Endothelial cell of umbilical vein (primary cell): ENCODE measurements at regions not wholly inside any gene's neighbourhood (a gene's known extent, or its start where the extent isn't known, plus 50 kb on each side); places are given as distances from the start of the nearest gene placed in this dataset.

Experiments used
- BruUV-seq: library from RNA; stranded (reverse); fragments of 400-500 nt; replicated peaks from 2 replicates; lab custom pipeline; 2021; lab: Mats Ljungman, UMichigan
- CTCF ChIA-PET: fragments of 300-600, 350-600 bp; sonication (Branson Sonifier 250); formaldehyde crosslinking; loops from one replicate; lab custom pipeline; 2021; ENCODE audit warnings: antibody characterized with exemption, inconsistent platforms; lab: Charles Lee
- POLR2A ChIA-PET: fragments of 300-600, 350-600 bp; sonication (Branson Sonifier 250); formaldehyde crosslinking; loops from one replicate; lab custom pipeline; 2021; ENCODE audit warnings: antibody characterized with exemption, inconsistent platforms; lab: Charles Lee
- DNase-seq: peaks from one replicate; pipeline ENCODE4 v3.0.0-alpha.2; 2011; ENCODE audit warnings: low read depth, low spot score
- FAIRE-seq: peaks from 2 replicates; lab custom pipeline; 2011; peaks lifted over from hg19 to GRCh38; lab: Jason Lieb, UNC
- H2AFZ ChIP-seq: 2 replicates; pipeline ENCODE4 v1.6.0; 2012; ENCODE audit warnings: low read depth, low read length, control low read depth, inconsistent platforms
- H3K27ac ChIP-seq: 2 replicates; pipeline ENCODE4 v1.5.1; 2011; ENCODE audit warnings: low read depth, mild to moderate bottlenecking, control low read depth, low read length, moderate library complexity; ENCODE audit not compliant: insufficient read depth
- H3K27me3 ChIP-seq, 2 experiments: 2 replicates each; pipeline versions ENCODE4 v1.6.0 to v1.6.1; 2011; ENCODE audit warnings: low read length in 2 of 2, mixed read lengths in 1 of 2; ENCODE audit not compliant: control insufficient read depth in 2 of 2, insufficient read depth in 2 of 2
- H3K36me3 ChIP-seq, 2 experiments: 2 replicates in 1 of 2; 3 replicates in 1 of 2; pipeline ENCODE4 v1.5.1; 2011; ENCODE audit warnings: low read length in 2 of 2, mild to moderate bottlenecking in 1 of 2, moderate library complexity in 1 of 2; ENCODE audit not compliant: control insufficient read depth in 2 of 2, insufficient read depth in 2 of 2; ENCODE audit errors: extremely low read depth in 1 of 2
- H3K4me1 ChIP-seq: 3 replicates; pipeline ENCODE4 v1.5.1; 2011; ENCODE audit warnings: mild to moderate bottlenecking, low read length; ENCODE audit not compliant: control insufficient read depth, insufficient read depth; ENCODE audit errors: extremely low read depth
- H3K4me2 ChIP-seq: 2 replicates; pipeline ENCODE4 v1.6.1; 2011; ENCODE audit warnings: low read length, control low read depth, mixed read lengths; ENCODE audit not compliant: insufficient read depth
- H3K4me3 ChIP-seq, 3 experiments: fragments of 200-600 bp in 1 of 3; sonication (generic), shearing (Covaris generic) in 1 of 3; replicated peaks in 1 of 3; 2 replicates each; pipeline ENCODE4 v1.5.1; 2011 to 2016; ENCODE audit warnings: control low read depth in 3 of 3, low read length in 3 of 3, mild to moderate bottlenecking in 2 of 3, inconsistent platforms in 1 of 3, low read depth in 1 of 3, moderate library complexity in 1 of 3; ENCODE audit not compliant: insufficient read depth in 1 of 3
- H3K79me2 ChIP-seq: 2 replicates; pipeline ENCODE4 v1.6.0; 2012; ENCODE audit warnings: low read length, inconsistent platforms; ENCODE audit not compliant: control insufficient read depth, insufficient read depth
- H3K9ac ChIP-seq: replicated peaks from 2 replicates; pipeline ENCODE3; 2011; ENCODE audit warnings: low read length, control low read depth; ENCODE audit not compliant: insufficient read depth; ENCODE audit errors: extremely low read depth
- H3K9me1 ChIP-seq: replicated peaks from 3 replicates; pipeline ENCODE4 v1.6.0; 2011; ENCODE audit warnings: mild to moderate bottlenecking, low read length; ENCODE audit not compliant: control insufficient read depth, insufficient read depth; ENCODE audit errors: extremely low read depth
- H3K9me3 ChIP-seq: replicated peaks from 2 replicates; pipeline ENCODE4 v1.5.1; 2012; ENCODE audit warnings: low read length, inconsistent platforms; ENCODE audit not compliant: control insufficient read depth, insufficient read depth
- H4K20me1 ChIP-seq: replicated peaks from 2 replicates; pipeline ENCODE3; 2011; ENCODE audit warnings: mild to moderate bottlenecking, low read length; ENCODE audit not compliant: control insufficient read depth, insufficient read depth; ENCODE audit errors: extremely low read depth
- EZH2 ChIP-seq: IDR thresholded peaks from 2 replicates; pipeline ENCODE4 v1.6.1; 2012; ENCODE audit warnings: borderline replicate concordance, low read depth, mild to moderate bottlenecking, moderate library complexity, low read length, inconsistent platforms; ENCODE audit not compliant: severe bottlenecking
- GATA2 ChIP-seq: IDR thresholded peaks from 2 replicates; pipeline ENCODE4 v1.7.0; 2011; ENCODE audit warnings: low read depth, mild to moderate bottlenecking, moderate library complexity, mixed read lengths, low read length; ENCODE audit not compliant: insufficient read length, insufficient read depth
- JUN ChIP-seq: IDR thresholded peaks from 2 replicates; pipeline ENCODE4 v1.6.1; 2011; ENCODE audit warnings: borderline replicate concordance, low read depth; ENCODE audit not compliant: insufficient read length, insufficient read depth
- MYC ChIP-seq: IDR thresholded peaks from one replicate; pipeline ENCODE4 v1.6.1; 2011; ENCODE audit warnings: mild to moderate bottlenecking, low read depth, low read length
- POLR2A ChIP-seq: IDR thresholded peaks from 2 replicates; pipeline ENCODE4 v1.6.1; 2012; ENCODE audit warnings: low read depth, mild to moderate bottlenecking, control low read depth, low read length
- POLR2AphosphoS5 ChIP-seq: IDR thresholded peaks from 2 replicates; pipeline ENCODE4 v1.6.1; 2012; ENCODE audit warnings: low read depth, mild to moderate bottlenecking, control low read depth, low read length, moderate library complexity; ENCODE audit not compliant: insufficient read depth
- dilution Hi-C: fragments of 300-500 bp; cut with MboI; formaldehyde crosslinking; loops from one replicate; pipeline ENCODE4 v1.15.0; 2019; ENCODE audit warnings: low sequenced_read_pairs; ENCODE audit not compliant: extremely low pct_ligation_motif_present
- intact Hi-C: fragments of 100-400 bp; cut with micrococcal nuclease; formaldehyde crosslinking; loops from one replicate; pipeline ENCODE4 v1.10.0; 2022

- Histone ChIP-seq H3K4me3 (no peak overlapping the region), H3K27ac (no peak overlapping the region), H3K4me1 (no peaks in the 10 kb centered on the region), H3K4me2 (no peak overlapping the region), H3K79me2 (no peaks in the 10 kb centered on the region), H3K27me3 (no peaks in the 10 kb centered on the region), H3K9me1 (no peaks in the 10 kb centered on the region), H2AFZ (no peak overlapping the region), H3K9ac (no peak overlapping the region), H4K20me1 (no peaks in the 10 kb centered on the region), H3K36me3 (no peaks in the 10 kb centered on the region), H3K9me3 (no peaks in the 10 kb centered on the region)
- DNase-seq (no peak), FAIRE-seq (no peak)
- BruUV-seq: no TSS peak
- POLR2A ChIA-PET: no interaction called here
- CTCF ChIA-PET: no interaction called here
- dilution Hi-C loops (no loop called here), intact Hi-C loops (no loop called here)
- TF ChIP-seq EZH2 (no peak), GATA2 (no peak), POLR2AphosphoS5 (no peak), POLR2A (no peak), JUN (no peak)
Observed at GRCh38 chr21:41672543-41672915, 94.3 kb downstream of the RIPK4 start.

GRCh38 chr21:41671859-41672542 lies 94.9 kb downstream of the RIPK4 start:
- no peak overlapping the region for H3K4me3 ChIP-seq
- no peak overlapping the region for H3K9ac ChIP-seq
- H3K79me2 ChIP-seq: no peaks in the 10 kb centered on the region
- TF ChIP-seq MYC (no peak), JUN (no peak)
- H3K27ac ChIP-seq: no peak overlapping the region
- H3K27me3 ChIP-seq: no peaks in the 10 kb centered on the region
- dilution Hi-C loops (no loop called here), intact Hi-C loops (no loop called here)
- no peaks in the 10 kb centered on the region for H3K4me1 ChIP-seq
- POLR2A ChIA-PET: no interaction called here
- no peaks in the 10 kb centered on the region for H3K9me3 ChIP-seq
- H3K4me2 ChIP-seq: no peak overlapping the region
- no peak for DNase-seq
- no peak overlapping the region for H2AFZ ChIP-seq
- no TSS peak for BruUV-seq
- H3K36me3 ChIP-seq: no peaks in the 10 kb centered on the region
- CTCF ChIA-PET: no interaction called here
- H3K9me1 ChIP-seq: no peaks in the 10 kb centered on the region
- no peaks in the 10 kb centered on the region for H4K20me1 ChIP-seq
- FAIRE-seq: no peak
